NCI-H524 treated with DMSO at 0.1 percent for 48 hours (cell line): ENCODE measurements at regions not wholly inside any gene's neighbourhood (a gene's known extent, or its start where the extent isn't known, plus 50 kb on each side); places are given as distances from the start of the nearest gene placed in this dataset.

Experiments
- DNase-seq: peaks from one replicate; lab custom pipeline; 2025; lab: John Stamatoyannopoulos, UW

DNA sequence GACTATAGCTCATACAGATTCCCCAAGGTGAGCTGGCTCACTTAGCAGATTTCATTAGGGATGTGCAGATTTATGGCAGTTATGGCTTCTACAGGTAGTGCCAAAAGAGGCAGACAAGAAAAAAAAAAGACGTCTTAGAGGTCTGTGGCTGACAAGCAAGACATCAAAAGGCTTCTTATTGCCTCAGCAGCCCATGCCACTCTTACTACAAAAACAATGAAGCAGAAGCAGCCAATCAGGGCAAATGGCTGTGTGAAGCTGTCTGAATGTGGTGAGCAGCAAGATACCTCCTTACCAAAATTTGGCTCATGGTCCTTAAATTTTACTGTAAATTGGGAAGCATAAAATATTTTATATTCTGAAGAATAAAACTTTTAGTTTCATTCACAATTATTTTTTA, 557.5 kb upstream of the GOLIM4 start:
- no peak for DNase-seq

DNA sequence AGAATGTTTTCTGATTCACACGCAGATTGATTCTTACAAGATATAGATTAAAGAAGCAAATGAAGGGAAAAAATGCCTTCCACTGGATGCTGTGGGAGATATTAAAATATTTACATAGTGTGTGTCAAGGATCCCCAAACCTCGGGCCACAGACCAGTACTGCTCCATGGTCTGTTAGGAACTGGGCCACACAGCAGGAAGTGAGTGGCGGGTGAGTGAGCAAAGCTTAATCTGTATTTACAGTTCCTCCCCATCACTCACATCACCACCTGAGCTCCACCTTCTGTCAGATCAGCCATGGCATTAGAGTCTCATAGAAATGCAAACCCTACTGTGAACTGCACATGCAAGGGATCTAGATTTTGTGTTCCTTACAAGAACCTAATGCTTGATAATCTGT, 552.6 kb upstream of the GOLIM4 start:
- no peak for DNase-seq

DNA sequence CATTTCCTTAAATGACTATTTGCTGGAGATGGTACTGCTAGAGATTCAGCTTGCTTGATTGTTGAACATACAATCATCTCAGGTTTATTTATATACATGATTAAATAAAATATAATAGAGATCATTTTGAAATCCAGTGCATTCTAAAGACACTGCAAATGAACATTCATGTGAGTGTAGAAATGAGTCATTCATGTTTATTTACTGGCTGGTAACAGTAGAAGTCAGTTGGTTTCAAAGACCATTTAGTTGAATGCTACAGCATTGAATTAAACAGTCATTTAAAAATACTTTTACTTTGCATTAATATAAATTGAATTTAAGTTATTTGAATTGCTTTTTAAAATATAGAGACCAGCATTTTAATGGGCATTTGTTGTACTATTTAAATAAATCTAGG, 551.9 kb upstream of the GOLIM4 start:
- no peak for DNase-seq

DNA sequence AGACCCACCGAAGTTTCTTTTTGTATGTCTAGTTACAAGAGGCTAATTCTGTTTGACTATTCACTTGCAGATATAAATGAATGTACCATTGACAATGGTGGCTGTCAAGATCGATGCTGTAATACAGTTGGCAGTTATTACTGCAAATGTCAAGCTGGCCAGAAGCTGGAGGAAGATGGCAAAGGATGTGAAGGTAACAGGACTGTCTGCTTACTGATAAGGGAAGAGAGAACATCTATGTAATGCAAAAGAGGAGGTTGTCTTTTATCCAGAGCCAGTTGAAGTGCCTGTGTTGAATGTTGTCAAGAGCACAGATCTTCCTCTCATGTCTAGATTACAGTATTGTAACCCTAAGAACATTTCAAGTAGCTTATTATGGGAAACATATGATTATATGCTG, 549.5 kb upstream of the GOLIM4 start:
- DNase-seq: no peak

DNA sequence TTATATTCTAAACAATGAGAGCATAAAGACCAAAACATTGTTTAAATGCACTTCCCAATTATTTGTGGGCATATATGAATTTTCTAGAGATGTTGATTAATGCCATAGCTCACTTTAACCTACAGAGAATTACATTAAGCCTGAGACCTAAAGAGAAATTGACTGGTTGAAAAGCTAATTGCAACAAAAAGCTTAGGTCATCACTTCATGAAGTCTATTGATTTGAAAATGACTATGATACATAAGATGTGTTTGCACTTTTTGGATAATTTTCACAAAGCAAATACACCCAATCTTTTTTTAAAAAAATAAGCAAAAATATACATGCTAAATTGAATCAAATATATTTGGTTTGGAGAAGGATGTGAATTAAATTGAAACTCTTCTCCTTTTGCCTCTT, 532.8 kb upstream of the GOLIM4 start:
- DNase-seq: no peak

DNA sequence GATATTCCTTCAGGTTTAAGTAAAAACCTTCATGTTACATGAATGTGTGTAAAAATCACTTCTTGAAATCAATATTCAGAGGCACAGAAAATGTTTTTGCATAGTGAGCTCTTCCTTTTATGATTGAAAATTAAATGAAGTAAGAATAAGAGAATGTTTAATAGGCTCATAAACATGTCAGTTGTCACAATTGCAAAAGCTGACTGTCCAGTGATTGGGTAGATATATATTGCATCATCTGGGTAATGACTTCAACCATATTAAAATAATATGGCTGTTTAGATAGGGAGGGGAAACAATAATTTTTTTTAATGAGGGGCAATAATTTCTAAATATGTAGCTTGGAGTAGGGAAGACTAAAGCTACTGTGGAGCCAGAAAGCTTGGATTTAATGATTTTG, 529.8 kb upstream of the GOLIM4 start:
- DNase-seq: no peak

DNA sequence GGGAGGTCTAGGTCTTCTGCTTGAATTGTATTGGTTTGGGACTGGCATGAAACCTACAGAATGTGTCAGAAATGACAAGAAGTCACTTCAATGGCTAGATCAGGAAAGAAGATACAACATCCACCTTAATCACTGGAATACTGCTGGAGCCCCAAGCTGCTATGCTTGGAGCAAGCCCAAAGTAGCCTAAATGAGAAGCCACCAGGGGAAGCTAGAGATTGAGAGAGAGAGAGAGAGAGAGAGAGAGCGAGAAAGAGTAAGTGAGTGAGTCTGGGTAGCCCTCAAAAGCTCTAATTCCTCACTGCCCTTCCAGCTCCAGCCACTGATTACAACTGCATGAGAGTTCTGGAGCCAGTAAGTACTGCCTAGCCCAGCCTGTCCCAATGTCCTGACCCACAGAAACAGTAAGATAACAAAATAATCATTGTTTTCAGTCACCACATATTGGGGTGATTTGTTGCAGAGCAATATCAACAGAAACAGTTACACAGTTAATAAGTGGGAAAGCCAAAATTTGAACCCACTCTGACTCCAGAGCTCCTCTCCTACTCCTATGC, 529.2 kb upstream of the GOLIM4 start:
- no peak for DNase-seq

DNA sequence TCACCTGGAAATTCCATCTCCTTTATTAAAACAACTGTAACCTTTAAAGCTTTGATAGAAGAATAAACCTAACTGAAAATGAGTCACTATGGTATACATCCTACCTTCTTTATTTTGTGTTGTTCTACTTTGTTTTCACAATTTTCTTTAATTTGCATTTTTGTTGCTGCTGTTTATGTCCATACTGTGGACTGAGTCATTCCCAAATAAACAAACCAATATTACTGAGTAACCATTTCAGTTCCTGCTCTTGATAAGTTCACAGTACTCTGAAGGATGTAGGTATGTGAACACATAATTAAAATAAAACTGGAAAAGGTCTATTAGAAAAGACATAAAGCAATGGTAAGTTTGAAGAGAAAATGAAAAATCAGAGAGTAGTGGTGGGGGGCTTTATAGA, 528.5 kb upstream of the GOLIM4 start:
- DNase-seq: no peak

DNA sequence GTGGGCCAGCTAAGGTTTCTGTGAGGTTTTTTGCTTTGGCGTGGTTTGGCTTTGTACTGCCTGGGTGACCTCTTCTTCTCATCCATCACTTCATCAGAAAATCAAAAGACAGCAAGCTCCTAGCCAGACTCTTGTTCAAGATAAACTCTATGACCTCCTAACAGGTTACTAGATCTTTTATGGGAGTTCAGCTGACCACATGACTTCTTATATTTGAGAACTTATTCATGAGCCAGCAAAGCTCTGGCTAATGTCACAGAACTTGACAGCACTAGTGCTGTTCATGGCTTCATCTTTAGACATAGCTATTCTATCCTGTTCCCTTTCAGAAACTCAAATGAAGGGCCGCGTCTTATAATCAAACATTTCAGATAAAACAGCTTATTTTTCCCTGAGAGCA, 527.1 kb upstream of the GOLIM4 start:
- DNase-seq: no peak

DNA sequence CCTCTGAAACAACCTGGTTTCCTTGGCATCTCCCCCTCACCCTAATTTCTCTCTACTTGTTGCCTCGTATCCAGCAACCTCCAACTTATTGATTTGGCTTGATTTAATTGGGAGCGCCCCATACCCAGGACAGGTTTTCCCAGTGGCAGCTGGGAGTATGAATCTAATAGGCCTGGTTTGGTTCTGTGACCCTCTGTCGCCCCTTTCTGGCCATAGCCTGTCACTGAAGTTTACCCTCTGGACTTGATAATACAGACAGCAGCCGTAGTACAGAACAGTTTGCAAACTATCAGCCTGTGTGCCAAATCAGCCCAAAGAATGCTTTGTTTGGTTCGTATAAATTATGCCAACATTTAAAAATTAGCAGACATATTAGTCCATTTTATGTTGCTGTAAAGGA, 525.1 kb upstream of the GOLIM4 start:
- DNase-seq: no peak

DNA sequence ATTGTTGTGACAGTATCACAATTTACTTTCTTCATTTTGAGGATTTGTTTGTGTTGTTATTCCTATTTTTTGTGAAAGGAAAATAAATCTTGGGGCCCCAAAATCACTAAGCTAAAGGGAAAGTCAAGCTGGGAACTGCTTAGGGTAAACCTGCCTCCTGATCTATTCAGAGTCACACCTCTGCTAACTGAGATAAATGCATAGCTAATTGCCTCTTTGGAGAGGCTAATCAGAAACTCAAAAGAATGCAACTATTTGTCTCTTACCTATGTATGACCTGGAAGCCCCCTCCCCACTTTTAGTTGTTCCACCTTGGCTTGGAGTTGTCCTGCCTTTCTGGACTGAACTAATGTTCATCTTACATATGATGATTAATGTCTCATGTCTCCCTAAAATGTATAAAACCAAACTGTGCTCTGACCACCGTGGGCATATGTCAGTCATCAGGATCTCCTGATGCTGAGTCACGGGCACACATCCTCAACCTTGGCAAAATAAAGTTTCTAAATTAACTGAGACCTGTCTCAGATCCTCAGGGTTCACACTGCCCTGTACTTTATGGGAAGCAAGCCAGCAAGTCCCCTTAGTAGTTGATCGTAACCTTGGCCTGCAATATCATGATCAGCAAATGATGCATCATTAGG, 523.2 kb upstream of the GOLIM4 start:
- no peak for DNase-seq

DNA sequence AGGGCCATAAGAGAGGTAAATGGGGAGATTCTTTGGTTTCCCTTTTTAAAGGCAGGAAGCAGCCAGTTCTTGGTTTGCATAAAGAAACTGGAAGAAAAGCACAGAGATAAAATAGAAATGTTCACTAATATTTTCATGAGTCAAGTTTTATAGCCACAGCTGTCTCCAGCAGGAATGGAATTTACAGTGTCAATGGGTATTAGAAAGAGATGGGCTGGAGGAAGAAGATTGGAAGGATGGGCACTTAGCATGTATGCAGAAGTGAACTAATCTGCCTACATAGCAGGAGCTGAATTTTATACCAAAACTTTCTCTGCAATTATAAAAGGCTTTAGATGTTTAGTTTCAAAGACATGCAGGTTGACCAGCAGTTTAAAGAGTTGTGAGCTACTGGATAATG, 521.9 kb upstream of the GOLIM4 start:
- no peak for DNase-seq

DNA sequence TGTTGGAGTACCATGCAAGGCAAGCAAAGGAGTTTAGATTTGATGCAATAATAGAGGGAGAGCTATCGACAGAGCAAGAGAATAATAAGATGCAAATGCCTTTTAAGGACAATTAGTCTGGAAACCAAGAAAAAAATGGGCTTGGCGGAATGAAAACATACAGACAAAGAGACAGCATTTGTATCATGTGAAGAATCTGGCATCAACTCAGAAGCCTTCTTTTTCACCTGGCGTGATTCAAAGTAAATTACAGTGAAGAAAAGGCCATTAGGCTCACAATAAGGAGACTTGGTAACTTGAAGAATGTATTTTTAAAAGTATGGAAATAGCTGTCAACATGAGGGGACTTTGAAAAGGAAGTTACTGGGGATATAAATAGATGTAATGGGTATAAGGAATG, 521.2 kb upstream of the GOLIM4 start:
- DNase-seq: no peak

DNA sequence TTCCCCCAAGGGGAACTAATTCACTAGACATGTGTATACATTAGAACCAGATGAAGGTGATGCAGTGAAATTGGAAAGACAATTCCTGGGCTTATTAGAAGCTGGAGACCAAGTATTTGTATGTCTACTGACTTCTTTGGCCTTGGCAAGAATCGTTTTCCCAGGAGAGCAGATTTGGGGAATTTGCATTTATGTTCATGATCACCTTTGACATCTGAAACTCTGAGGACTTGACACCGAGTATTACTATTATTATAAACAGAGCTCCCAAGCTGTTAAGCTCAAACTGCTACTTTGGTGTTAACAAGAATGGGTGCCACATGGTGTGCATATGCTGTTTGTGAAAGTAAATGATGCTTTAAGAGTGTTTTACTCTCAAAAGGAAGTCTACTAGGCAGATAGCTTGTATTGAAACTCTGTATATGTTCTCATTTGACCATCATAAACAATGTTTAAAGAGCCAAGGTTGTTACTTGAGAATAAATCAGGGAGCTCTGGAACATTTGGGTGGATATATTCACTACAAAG, 519.8 kb upstream of the GOLIM4 start:
- DNase-seq: peak; percentile 74

DNA sequence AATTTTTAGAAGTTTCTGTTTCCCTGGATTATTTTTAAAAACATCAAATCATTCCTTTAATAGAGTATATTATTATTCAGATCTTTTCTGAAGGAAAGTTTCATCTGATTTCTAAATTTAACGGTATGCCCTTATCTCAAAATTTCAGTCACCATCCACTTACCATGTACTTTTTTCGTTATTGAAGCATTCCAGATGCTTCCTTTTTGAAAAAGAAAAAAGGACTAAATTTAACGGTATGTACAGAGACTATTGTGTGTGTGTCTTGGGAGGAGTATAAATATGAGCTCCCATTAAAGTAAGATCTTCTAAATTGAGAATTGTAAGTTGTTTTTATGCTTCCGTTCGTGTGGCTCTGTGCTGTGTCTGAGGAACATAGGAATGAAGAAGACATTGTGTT, 517.4 kb upstream of the GOLIM4 start:
- no peak for DNase-seq

DNA sequence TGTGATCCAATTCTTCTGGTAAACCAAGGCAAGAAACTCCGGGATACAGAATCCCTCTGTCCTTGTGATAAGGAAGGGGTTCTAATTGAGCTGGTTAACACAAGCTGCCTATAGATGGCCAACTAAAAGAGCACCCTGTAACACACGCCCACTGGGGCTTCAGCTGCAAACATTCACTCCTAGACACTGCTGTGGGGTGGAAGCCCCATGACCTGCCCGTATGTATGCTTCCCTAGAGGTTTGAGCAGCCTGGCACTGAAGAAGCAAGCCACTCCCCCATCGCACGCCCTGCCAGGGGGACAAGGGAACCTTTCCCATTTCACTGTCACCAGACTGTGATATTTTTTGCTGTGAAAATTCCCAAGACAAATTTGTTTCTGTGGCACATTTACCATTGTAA, 516.9 kb upstream of the GOLIM4 start:
- DNase-seq: no peak

DNA sequence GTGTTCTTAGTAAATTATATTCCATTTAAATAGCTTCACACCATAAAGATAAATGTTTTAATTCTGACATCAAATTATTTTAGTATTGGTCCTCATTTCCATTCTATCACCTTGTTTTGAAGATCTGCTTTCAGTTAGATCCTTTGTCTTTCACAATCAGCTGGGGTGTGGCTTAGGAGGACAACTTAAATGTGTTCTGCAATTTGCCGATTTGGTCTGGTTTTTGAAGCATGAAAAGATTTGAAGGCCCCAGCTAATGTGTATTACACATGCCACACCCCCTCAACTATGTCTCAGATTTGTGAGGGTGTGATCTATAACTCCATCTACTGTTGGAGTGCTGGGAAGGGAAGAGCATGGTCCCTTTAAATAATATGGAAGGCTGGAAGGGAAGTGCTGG, 516.1 kb upstream of the GOLIM4 start:
- DNase-seq: no peak

DNA sequence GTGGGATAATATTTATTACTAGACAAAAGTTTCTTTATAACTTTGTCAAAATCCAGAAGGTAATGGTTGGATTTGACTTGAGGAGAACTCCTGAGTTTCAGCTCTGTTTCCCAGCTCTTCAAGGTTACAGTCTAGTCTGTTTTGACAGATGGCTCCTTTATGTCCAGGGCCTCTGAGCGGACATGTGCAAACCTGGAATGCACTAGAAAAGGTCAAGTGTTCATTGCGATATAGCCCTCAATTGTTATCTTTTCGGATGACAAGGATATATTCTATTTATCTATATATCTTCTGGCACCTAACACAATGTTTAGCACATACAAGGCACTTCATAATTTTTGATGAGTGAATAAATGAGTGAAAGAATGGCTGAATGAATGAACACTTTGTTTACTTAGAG, 513.2 kb upstream of the GOLIM4 start:
- no peak for DNase-seq

DNA sequence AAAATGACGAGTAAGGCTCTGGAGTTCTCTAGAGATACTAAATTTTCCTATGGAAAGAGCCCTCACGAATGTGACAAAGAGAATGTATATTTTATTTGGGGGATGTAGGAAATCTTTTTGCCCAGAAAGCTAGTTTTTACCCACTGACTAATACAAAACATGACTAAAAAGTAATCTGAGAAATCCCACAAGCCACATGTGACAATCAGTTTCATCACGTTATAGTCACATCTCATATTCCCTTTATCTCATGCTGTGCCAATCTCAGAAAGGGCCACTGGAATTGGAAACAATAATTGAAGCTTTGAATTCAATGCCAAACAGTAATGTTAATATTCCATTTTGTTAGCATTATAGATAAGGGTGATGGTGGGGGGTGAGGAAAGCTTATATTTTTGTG, 509.0 kb upstream of the GOLIM4 start:
- DNase-seq: no peak

DNA sequence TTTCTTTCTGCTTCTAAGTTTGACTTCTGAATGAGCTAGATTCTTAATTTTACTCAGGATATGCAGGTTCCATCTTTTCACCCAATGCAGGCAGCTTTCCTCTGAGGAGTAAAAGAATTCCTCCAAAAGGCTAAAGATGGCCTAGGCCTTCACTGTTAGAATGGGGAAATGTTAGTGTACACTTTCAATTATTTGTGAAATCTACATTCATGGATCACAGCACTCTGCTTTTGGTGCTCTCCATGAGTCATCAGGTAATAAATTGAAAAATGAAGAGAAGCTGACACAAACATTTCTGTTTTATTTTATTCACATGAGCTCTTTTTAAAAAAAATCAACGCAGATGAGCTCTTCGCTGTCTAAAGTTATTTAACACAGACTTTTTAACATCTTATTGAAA, 502.5 kb upstream of the GOLIM4 start:
- DNase-seq: no peak

DNA sequence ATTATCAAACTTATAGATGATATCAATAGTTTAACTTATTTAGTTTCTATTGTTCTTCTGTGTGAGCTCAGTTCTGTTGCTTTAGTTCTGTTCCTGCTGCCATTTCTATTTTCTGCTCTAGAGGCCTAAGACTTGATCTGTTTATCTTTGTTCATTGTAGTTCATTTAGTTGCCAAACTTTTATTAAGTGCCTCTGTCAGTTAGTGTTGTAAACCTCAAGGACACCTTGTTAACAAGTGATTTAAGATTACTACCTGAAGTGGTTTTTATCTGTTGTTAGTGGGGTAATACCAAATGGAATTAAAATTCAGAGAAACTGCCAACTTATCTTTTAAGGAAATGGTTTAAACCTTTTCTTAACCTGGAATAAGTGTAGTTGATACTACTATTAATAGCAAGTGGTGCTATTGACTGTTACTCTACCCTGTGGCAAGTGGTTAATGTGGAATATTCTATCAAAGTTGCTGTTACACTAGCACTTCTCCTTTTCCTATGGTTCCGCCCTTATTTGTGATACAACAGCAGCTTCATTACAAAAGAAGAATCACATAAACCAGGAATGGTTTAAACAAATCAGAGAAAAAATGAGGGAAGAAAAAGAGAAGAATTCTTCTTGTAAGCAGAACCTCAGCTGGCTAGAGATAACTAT, 500.6 kb upstream of the GOLIM4 start:
- no peak for DNase-seq

DNA sequence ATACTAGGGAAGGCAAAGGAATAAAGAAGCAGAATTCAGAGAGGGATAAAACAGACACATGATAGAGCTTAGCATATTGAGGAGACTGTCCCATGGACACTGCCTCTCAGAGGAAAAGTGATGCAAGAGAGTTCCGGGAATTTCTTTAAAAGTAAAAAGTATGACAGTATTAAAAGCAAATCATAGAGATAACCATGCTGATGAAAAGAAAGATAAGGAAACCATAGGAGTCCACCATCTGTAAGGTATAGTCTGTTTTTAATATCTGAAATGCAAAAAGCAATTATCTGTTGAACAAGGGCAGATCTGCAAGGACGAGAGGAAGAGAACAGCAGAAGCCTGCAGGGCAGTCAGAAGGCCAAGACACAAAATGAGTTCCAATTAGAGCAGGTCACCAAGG, 495.9 kb upstream of the GOLIM4 start:
- DNase-seq: no peak

DNA sequence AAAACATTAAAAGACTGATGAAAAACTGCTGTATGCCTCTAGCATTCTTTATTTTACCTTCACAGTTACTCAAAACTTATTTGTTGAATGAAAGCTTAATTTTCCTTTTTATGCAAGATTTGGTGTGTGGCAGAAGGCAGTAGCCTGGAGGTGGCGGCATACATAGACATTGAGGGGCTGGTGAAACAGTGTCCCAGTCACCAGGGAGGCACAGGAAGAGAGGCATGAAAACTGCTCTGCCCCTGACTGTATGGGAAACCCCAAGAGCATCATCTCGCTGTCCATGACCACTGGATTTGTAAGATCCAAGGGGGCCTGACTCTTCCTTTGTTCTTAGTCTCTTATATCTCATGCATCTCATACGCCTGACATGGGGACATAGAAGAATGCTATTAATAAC, 493.7 kb upstream of the GOLIM4 start:
- DNase-seq: no peak

DNA sequence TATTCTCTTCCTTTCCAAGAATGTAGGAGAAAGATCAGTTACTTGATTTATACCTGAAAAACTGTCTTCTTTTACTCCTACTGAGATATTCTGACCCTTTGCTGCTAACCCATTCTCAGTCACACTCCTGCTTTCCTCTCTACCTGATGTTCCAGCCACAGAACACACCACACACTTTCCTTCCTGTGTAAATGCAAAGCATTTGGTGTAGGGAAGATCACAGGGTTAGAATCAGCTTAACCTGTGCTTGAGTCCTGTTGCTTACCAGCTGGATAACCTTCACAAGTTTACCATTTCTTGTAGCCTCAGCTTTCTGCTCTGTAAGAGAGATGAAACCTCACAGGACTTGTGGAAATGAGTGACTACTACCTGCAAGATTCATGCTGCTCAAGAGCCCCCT, 489.8 kb upstream of the GOLIM4 start:
- no peak for DNase-seq
